ENCODE measurements at regions not wholly inside any gene's neighbourhood (a gene's known extent, or its start where the extent isn't known, plus 50 kb on each side); places are given as distances from the start of the nearest gene placed in this dataset.

- TF ChIP-seq EZH2 (IDR thresholded peaks at IDR 0.05; ENCODE audit: low read depth) (no peak), CTCF (conservative IDR thresholded peaks at IDR 0.05) (no peak)
These were observed 78.4 kb downstream of the IGLL1 start for GRCh38 chr22:23501708-23502107.

All from PC-9 (cell line).